Left lung (tissue), 4 donors: ENCODE measurements at regions not wholly inside any gene's neighbourhood (a gene's known extent, or its start where the extent isn't known, plus 50 kb on each side); places are given as distances from the start of the nearest gene placed in this dataset.
A peak's percentile ranks its signal among the peaks of the same experiment; 100 is the strongest.

Experiments
- ATAC-seq: fragments of 200-7000 bp; cut with Tn5 transposase; one replicate; pipeline ENCODE4 v1.9.1; 2020; ENCODE audit warnings: moderate library complexity
- DNase-seq, 4 donors: peaks; one replicate each; pipeline ENCODE4 v3.0.0-alpha.2; 2013 to 2020
- H3K27ac ChIP-seq, 2 donors: fragments of 200-600 bp; sonication (generic) in 1 of 2; one replicate each; pipeline versions ENCODE4 v1.5.0 to v1.8.0; 2020 to 2021
- H3K27me3 ChIP-seq, 2 donors: fragments of 200-600 bp; sonication (generic) in 1 of 2; one replicate each; pipeline versions ENCODE4 v1.5.0 to v1.8.0; 2020 to 2021
- H3K36me3 ChIP-seq, 2 donors: fragments of 200-600 bp; sonication (generic) in 1 of 2; one replicate each; pipeline versions ENCODE4 v1.5.0 to v1.8.0; 2020 to 2021
- H3K4me1 ChIP-seq, 2 donors: fragments of 200-600 bp; one replicate each; pipeline ENCODE4 v1.8.0; 2021
- H3K4me3 ChIP-seq, 2 donors: fragments of 200-600 bp; sonication (generic) in 1 of 2; one replicate each; pipeline versions ENCODE4 v1.5.0 to v1.8.0; 2020 to 2021; ENCODE audit warnings: mild to moderate bottlenecking in 1 of 2
- H3K9me3 ChIP-seq, 2 donors: fragments of 200-600 bp; sonication (generic) in 1 of 2; one replicate each; pipeline versions ENCODE4 v1.5.0 to v1.8.0; 2020 to 2021
- intact Hi-C, 2 donors: fragments of 100-400 bp; cut with DNase I; formaldehyde crosslinking; loops; one replicate each; pipeline versions ENCODE4 v1.11.2 to v1.14.2; 2022
- TF ChIP-seq, protein P1 (sequence below), 2 donors: fragments of 200-600 bp; sonication (generic) in 1 of 2; IDR thresholded peaks; one replicate each; pipeline versions ENCODE4 v1.5.0 to v1.8.0; 2021; ENCODE audit warnings: antibody characterized with exemption in 2 of 2
- donor health status: DM: no; HTN: yes; CAD: no.
- donor health status: DM: no; HTN: no; CAD: no.

DNA sequence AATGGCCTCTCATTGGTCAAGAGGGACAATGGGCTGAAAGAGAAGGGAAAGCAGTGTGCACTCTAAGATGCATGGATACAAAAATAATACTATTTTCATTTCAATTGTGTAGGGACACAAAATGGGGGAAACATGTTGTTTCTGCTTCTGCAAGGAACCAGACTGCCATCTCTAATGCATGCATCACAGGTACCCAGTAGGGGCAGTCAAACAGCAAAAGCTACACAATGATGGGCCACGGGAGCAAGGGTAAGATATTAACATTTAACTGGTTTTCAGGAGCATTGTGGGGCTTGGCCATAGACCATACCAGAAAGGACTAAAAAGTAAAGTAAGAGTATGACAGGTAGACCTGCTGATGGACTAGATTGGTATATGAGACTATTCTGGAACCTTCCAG, 535.8 kb downstream of the SPATA31D1 start:
- H3K9me3 ChIP-seq, result peaks cover 4 to 26% of the 10 kb centered on the region in 2 donors
- H3K27me3 ChIP-seq, result no peaks in the 10 kb centered on the region
- DNase-seq, result no peak
- no peak for ATAC-seq
- TF ChIP-seq, protein P1, sequence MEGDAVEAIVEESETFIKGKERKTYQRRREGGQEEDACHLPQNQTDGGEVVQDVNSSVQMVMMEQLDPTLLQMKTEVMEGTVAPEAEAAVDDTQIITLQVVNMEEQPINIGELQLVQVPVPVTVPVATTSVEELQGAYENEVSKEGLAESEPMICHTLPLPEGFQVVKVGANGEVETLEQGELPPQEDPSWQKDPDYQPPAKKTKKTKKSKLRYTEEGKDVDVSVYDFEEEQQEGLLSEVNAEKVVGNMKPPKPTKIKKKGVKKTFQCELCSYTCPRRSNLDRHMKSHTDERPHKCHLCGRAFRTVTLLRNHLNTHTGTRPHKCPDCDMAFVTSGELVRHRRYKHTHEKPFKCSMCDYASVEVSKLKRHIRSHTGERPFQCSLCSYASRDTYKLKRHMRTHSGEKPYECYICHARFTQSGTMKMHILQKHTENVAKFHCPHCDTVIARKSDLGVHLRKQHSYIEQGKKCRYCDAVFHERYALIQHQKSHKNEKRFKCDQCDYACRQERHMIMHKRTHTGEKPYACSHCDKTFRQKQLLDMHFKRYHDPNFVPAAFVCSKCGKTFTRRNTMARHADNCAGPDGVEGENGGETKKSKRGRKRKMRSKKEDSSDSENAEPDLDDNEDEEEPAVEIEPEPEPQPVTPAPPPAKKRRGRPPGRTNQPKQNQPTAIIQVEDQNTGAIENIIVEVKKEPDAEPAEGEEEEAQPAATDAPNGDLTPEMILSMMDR (IDR thresholded peaks at IDR 0.05), result no peak
- H3K36me3 ChIP-seq, result no peaks in the 10 kb centered on the region
- intact Hi-C loops, result no loop called here
- H3K27ac ChIP-seq, result no peak overlapping the region
- H3K4me3 ChIP-seq, result no peak overlapping the region
- no peaks in the 10 kb centered on the region for H3K4me1 ChIP-seq

DNA sequence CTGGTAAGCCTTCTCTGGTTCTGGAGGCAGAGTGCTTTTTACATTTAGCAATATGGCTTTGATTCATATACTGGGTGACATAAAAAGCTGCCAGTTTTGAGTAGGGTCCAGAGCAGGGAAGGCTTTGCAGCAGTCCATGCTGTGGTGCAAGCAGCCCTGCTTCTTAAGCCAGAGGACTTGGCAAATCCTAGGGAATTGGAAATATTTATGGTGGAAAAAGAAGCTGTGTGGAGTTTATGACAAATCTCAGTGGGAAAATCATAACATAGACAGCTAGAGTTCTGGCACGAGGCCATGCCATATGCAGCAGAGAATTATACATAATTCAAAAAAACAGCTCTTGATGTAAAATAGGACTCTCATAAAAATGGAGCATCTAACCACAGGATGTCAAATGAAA, 536.4 kb downstream of the RASEF start:
- Histone ChIP-seq H3K9me3 (peaks cover 4 to 26% of the 10 kb centered on the region in 2 donors), H3K4me3 (no peak overlapping the region), H3K36me3 (no peaks in the 10 kb centered on the region), H3K27me3 (no peaks in the 10 kb centered on the region), H3K4me1 (no peaks in the 10 kb centered on the region), H3K27ac (no peak overlapping the region)
- DNase-seq (peak in 1 of 4 donors; percentile 28), ATAC-seq (no peak)
- TF ChIP-seq, protein P1 (IDR thresholded peaks at IDR 0.05), result no peak
- intact Hi-C loops, result no loop called here

DNA sequence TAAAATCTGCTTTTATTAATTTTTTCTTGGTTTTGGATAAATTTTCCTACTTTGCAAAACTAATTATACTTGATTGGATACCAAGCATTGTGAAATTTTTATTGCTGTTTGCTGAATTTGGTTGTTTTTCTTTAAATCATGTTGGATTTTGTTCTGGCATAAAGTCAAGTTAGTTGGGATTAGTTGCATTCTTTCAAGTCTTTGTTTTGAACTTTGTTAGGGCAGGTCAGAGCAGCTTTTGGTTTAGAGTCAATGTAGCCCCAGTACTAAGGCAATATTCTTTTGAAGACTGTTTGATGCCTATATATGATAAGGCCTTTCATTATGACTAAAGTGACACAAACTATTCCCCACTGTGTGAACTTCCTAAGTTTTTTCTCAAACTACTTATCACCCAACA, 531.1 kb downstream of the RASEF start:
- H3K4me1 ChIP-seq, result no peaks in the 10 kb centered on the region
- peaks cover 4 to 17% of the 10 kb centered on the region in 2 donors for H3K9me3 ChIP-seq
- DNase-seq (no peak), ATAC-seq (no peak)
- H3K36me3 ChIP-seq, result no peaks in the 10 kb centered on the region
- no peak overlapping the region for H3K27ac ChIP-seq
- no peak overlapping the region for H3K4me3 ChIP-seq
- intact Hi-C loops, result loop anchor here in 1 of 2 donors (5.0 kb wide), 1 partner anchor 76 kb away; no protein-coding TSS in a partner anchor
- TF ChIP-seq, protein P1 (IDR thresholded peaks at IDR 0.05), result no peak
- no peaks in the 10 kb centered on the region for H3K27me3 ChIP-seq

DNA sequence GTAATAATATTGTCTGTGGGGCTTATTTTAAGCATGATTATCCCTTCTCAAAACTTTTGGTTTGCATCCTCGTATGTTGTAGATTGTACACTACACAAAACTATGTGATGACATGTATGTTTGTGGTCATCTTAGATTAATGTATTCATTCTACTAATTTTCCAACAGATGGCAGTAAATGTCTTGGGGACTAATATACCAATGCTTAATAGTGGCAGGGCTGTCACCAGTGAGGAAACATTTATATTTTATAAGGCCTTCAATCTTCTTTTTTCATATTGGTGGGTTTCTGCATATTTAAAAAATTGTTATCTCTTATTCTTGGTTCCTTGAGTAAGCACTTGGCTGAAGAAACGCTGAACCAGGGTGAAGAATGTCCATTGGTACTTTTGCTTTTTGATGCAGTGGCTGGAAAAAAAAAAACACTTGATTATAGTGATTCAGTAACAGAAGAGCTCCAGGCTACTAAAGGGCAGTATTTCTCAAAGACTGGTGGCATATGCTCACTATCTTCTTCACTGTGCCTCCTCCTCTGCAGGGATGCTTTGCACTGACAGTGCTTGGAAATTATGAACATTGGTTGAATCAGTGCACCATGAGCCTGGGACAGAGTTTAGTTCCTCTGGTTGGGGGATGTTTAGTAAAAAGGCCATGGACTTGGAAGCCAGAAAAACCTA, 530.3 kb downstream of the RASEF start:
- TF ChIP-seq, protein P1 (IDR thresholded peaks at IDR 0.05), result peak in 1 of 2 donors; percentile 34
- no peak overlapping the region for H3K4me3 ChIP-seq
- peaks cover 0 to 9% of the 10 kb centered on the region in 2 donors for H3K9me3 ChIP-seq
- H3K27me3 ChIP-seq, result no peaks in the 10 kb centered on the region
- DNase-seq, result peak in 1 of 4 donors; percentile 24
- intact Hi-C loops, result loop anchor here in 1 of 2 donors (5.0 kb wide), 1 partner anchor 75 kb away; no protein-coding TSS in a partner anchor
- no peak overlapping the region for H3K27ac ChIP-seq
- no peaks in the 10 kb centered on the region for H3K4me1 ChIP-seq
- no peaks in the 10 kb centered on the region for H3K36me3 ChIP-seq
- ATAC-seq, result peak; percentile 78

DNA sequence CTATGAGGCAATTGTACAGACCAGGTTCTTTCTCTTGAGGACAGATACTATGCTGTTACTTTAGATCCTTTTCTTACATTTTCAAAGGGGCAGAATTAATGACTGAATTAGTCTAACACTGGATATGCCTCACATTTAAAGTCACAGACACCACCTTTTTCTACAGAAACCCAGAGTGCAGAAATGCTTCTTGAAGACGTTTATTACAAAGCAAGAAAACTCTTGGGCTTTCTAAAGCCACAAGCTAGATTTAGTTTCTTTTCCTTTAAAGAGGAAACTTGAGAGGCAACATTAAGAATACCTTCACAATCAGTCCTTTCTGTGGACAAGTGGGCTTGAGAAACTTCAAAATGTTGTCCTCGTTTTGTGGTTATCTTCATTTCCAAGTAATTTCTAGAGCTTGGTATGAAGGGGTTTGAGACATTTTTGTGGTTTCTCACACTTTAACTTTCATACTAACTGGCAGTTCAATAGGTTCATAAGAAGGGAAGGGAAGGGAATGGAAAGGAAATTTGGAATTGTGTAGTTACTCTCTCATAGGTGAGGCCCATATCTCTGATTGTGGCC, 527.4 kb downstream of the RASEF start:
- DNase-seq, result no peak
- Histone ChIP-seq H3K4me1 (peaks cover 0 to 5% of the 10 kb centered on the region in 2 donors), H3K36me3 (no peaks in the 10 kb centered on the region), H3K27me3 (no peaks in the 10 kb centered on the region), H3K27ac (peak overlapping the region in 1 of 2 donors; percentile 22), H3K9me3 (no peaks in the 10 kb centered on the region), H3K4me3 (no peak overlapping the region)
- peak; percentile 74 for ATAC-seq
- TF ChIP-seq, protein P1 (IDR thresholded peaks at IDR 0.05), result no peak
- intact Hi-C loops, result no loop called here
